IMR-90 (cell line): ENCODE measurements at regions not wholly inside any gene's neighbourhood (a gene's known extent, or its start where the extent isn't known, plus 50 kb on each side); places are given as distances from the start of the nearest gene placed in this dataset.

Experiments
- ATAC-seq: fragments of 200-7000 bp; cut with Tn5 transposase; 2 replicates; pipeline ENCODE4 v1.9.1; 2020; ENCODE audit warnings: low read depth, mild to moderate bottlenecking, moderate library complexity
- BruUV-seq: library from RNA; stranded (reverse); fragments of 400-500 nt; replicated peaks from 2 replicates; lab custom pipeline; 2021; lab: Mats Ljungman, UMichigan
- CTCF ChIA-PET: fragments of 300-600 bp; formaldehyde crosslinking; extraction: SDS; loops from one replicate; lab custom pipeline; 2021; ENCODE audit warnings: antibody characterized with exemption; lab: Yijun Ruan, JAX
- POLR2A ChIA-PET: fragments of 300-600 bp; sonication (Branson Sonifier 250); formaldehyde crosslinking; loops from one replicate; lab custom pipeline; 2022; ENCODE audit warnings: antibody characterized with exemption; ENCODE audit not compliant: unreplicated experiment; lab: Charles Lee
- DNase-seq: peaks from one replicate; pipeline ENCODE4 v3.0.0; 2013
- H2AFZ ChIP-seq: replicated peaks from 2 replicates; pipeline ENCODE3; 2013; ENCODE audit warnings: low read length, mild to moderate bottlenecking; ENCODE audit not compliant: poor library complexity
- H2AK5ac ChIP-seq: 2 replicates; pipeline ENCODE4 v1.6.1; 2013; ENCODE audit warnings: low read depth, low read length, inconsistent platforms
- H2AK9ac ChIP-seq: replicated peaks from 2 replicates; pipeline ENCODE3; 2013; ENCODE audit warnings: mild to moderate bottlenecking, low read depth, low read length, moderate library complexity; ENCODE audit not compliant: poor library complexity
- H2BK120ac ChIP-seq: 2 replicates; pipeline ENCODE4 v1.6.1; 2013; ENCODE audit warnings: low read depth, low read length, inconsistent platforms
- H2BK15ac ChIP-seq: 3 replicates; pipeline ENCODE4 v1.6.1; 2013; ENCODE audit warnings: low read depth, low read length, inconsistent platforms
- H2BK20ac ChIP-seq: 2 replicates; pipeline ENCODE4 v1.6.1; 2013; ENCODE audit warnings: low read depth, mild to moderate bottlenecking, inconsistent platforms, low read length, moderate library complexity
- H2BK5ac ChIP-seq: 2 replicates; pipeline ENCODE4 v1.6.1; 2013; ENCODE audit warnings: mild to moderate bottlenecking, low read depth, low read length, inconsistent platforms; ENCODE audit not compliant: poor library complexity, severe bottlenecking
- H3K14ac ChIP-seq: replicated peaks from 2 replicates; pipeline ENCODE4 v1.6.1; 2013; ENCODE audit warnings: low read depth, low read length, inconsistent platforms
- H3K18ac ChIP-seq: 2 replicates; pipeline ENCODE4 v1.6.1; 2013; ENCODE audit warnings: low read depth, low read length, control low read depth
- H3K23ac ChIP-seq: 2 replicates; pipeline ENCODE4 v1.6.1; 2013; ENCODE audit warnings: low read depth, low read length, inconsistent platforms
- H3K27ac ChIP-seq: 2 replicates; pipeline ENCODE4 v1.5.1; 2013; ENCODE audit warnings: mild to moderate bottlenecking, control low read depth, low read length; ENCODE audit not compliant: insufficient read depth
- H3K27me3 ChIP-seq: 2 replicates; pipeline ENCODE4 v1.6.1; 2013; ENCODE audit warnings: low read length; ENCODE audit not compliant: control insufficient read depth, insufficient read depth
- H3K36me3 ChIP-seq: 2 replicates; pipeline ENCODE4 v1.6.1; 2013; ENCODE audit warnings: low read length, mixed read lengths; ENCODE audit not compliant: control insufficient read depth, insufficient read depth
- H3K4ac ChIP-seq: 2 replicates; pipeline ENCODE4 v1.6.1; 2013; ENCODE audit warnings: low read depth, low read length, inconsistent platforms
- H3K4me1 ChIP-seq: 2 replicates; pipeline ENCODE4 v1.6.1; 2013; ENCODE audit warnings: low read length, mixed read lengths; ENCODE audit not compliant: control insufficient read depth, insufficient read depth
- H3K4me2 ChIP-seq: 2 replicates; pipeline ENCODE4 v1.6.1; 2013; ENCODE audit warnings: low read depth, mild to moderate bottlenecking, control low read depth, low read length, moderate library complexity
- H3K4me3 ChIP-seq: 2 replicates; pipeline ENCODE4 v1.5.1; 2013; ENCODE audit warnings: low read depth, mild to moderate bottlenecking, control low read depth, low read length, moderate library complexity; ENCODE audit not compliant: insufficient read depth
- H3K56ac ChIP-seq: 2 replicates; pipeline ENCODE4 v1.6.1; 2013; ENCODE audit warnings: low read length, inconsistent platforms; ENCODE audit not compliant: insufficient read depth; ENCODE audit errors: extremely low read depth
- H3K79me1 ChIP-seq, 2 experiments: 2 replicates each; pipeline ENCODE4 v1.6.1; 2013; ENCODE audit warnings: low read length in 2 of 2, inconsistent platforms in 1 of 2, low read depth in 1 of 2
- H3K9ac ChIP-seq: 2 replicates; pipeline ENCODE4 v1.6.1; 2013; ENCODE audit warnings: low read depth, low read length, control low read depth
- H3K9me1 ChIP-seq: 2 replicates; pipeline ENCODE4 v1.6.1; 2013; ENCODE audit warnings: low read length, inconsistent platforms; ENCODE audit not compliant: insufficient read depth
- H3K9me3 ChIP-seq: 2 replicates; pipeline ENCODE4 v1.6.1; 2013; ENCODE audit warnings: low read length; ENCODE audit not compliant: control insufficient read depth, insufficient read depth
- H4K20me1 ChIP-seq: 2 replicates; pipeline ENCODE4 v1.6.1; 2013; ENCODE audit warnings: low read length, inconsistent platforms; ENCODE audit not compliant: insufficient read depth
- H4K5ac ChIP-seq: 2 replicates; pipeline ENCODE4 v1.6.1; 2013; ENCODE audit warnings: mild to moderate bottlenecking, low read depth, low read length, control low read depth
- H4K8ac ChIP-seq, 2 experiments: 2 replicates each; pipeline ENCODE4 v1.6.1; 2013; ENCODE audit warnings: low read depth in 2 of 2, low read length in 2 of 2, control low read depth in 1 of 2, inconsistent platforms in 1 of 2
- H4K91ac ChIP-seq: 2 replicates; pipeline ENCODE4 v1.6.1; 2013; ENCODE audit warnings: low read depth, low read length, inconsistent platforms; ENCODE audit not compliant: insufficient read depth
- BHLHE40 ChIP-seq: fragments of 150-350 bp; IDR thresholded peaks from 2 replicates; pipeline ENCODE4 v1.6.1; 2016; ENCODE audit warnings: mild to moderate bottlenecking, low read depth, low read length
- CHD1 ChIP-seq: IDR thresholded peaks from 2 replicates; pipeline ENCODE4 v1.6.1; 2012; ENCODE audit warnings: low read depth, low read length, improper control_type of control experiment
- MAFK ChIP-seq: IDR thresholded peaks from 2 replicates; pipeline ENCODE4 v1.6.1; 2012; ENCODE audit warnings: low read depth, low read length, improper control_type of control experiment
- NFE2L2 ChIP-seq: fragments of 150-350 bp; IDR thresholded peaks from 2 replicates; pipeline ENCODE4 v1.6.1; 2016; ENCODE audit warnings: low read depth, mild to moderate bottlenecking, low read length
- POLR2A ChIP-seq: IDR thresholded peaks from 2 replicates; pipeline ENCODE4 v1.6.1; 2012; ENCODE audit warnings: mild to moderate bottlenecking, low read depth, low read length
- RAD21 ChIP-seq: IDR thresholded peaks from 2 replicates; pipeline ENCODE4 v1.6.1; 2012; ENCODE audit warnings: low read length, improper control_type of control experiment
- RCOR1 ChIP-seq: IDR thresholded peaks from 2 replicates; pipeline ENCODE4 v1.6.1; 2012; ENCODE audit warnings: mild to moderate bottlenecking, low read length, improper control_type of control experiment; ENCODE audit not compliant: insufficient replicate concordance
- USF2 ChIP-seq: fragments of 150-350 bp; IDR thresholded peaks from 2 replicates; pipeline ENCODE4 v1.6.1; 2017; ENCODE audit warnings: mild to moderate bottlenecking, antibody characterized with exemption, low read length, low read depth
- WGBS, 2 experiments: methylation state at CpG; one replicate each; pipeline versions ENCODE4 v1.1.5 to v1.1.7; 2013; ENCODE audit warnings: missing lambda C conversion rate in 2 of 2; ENCODE audit not compliant: insufficient read length in 1 of 2; ENCODE audit errors: extremely low coverage in 2 of 2; 5-methylcytosine and 5-hydroxymethylcytosine counted together
- dilution Hi-C: fragments of 300-500 bp; cut with HindIII; formaldehyde crosslinking; loops from one replicate; pipeline ENCODE4 v1.14.3; 2018; ENCODE audit warnings: low sequenced_read_pairs; ENCODE audit not compliant: unreplicated experiment
- in situ Hi-C: fragments of 300-500 bp; cut with MboI; formaldehyde crosslinking; loops from 3 replicates; pipeline ENCODE4 v1.14.3; 2019; ENCODE audit warnings: low sequenced_read_pairs, inconsistent platforms, mixed read lengths
- intact Hi-C: fragments of 100-400 bp; cut with micrococcal nuclease; formaldehyde crosslinking; loops from 2 replicates; pipeline ENCODE4 v1.10.0; 2022

- Histone ChIP-seq H3K4ac (no peak overlapping the region), H2AK5ac (no peak overlapping the region), H3K4me3 (no peak overlapping the region), H2BK20ac (no peak overlapping the region), H3K4me1 (no peaks in the 10 kb centered on the region), H4K8ac (no peak overlapping the region), H3K56ac (no peak overlapping the region), H3K9me3 (no peaks in the 10 kb centered on the region), H3K9ac (no peak overlapping the region), H3K9me1 (no peaks in the 10 kb centered on the region), H4K5ac (no peak overlapping the region), H3K14ac (no peak overlapping the region), H3K4me2 (no peak overlapping the region), H2BK120ac (no peak overlapping the region), H2AFZ (no peak overlapping the region), H3K27ac (no peak overlapping the region), H3K27me3 (no peaks in the 10 kb centered on the region), H4K91ac (no peak overlapping the region), H2BK5ac (no peak overlapping the region), H3K79me1 (no peaks in the 10 kb centered on the region), H4K20me1 (no peaks in the 10 kb centered on the region), H2BK15ac (no peak overlapping the region), H2AK9ac (no peak overlapping the region), H3K23ac (no peak overlapping the region), H3K36me3 (no peaks in the 10 kb centered on the region), H3K18ac (no peak overlapping the region)
- POLR2A ChIA-PET, result no interaction called here
- DNase-seq, result no peak
- TF ChIP-seq USF2 (no peak), BHLHE40 (no peak), NFE2L2 (no peak), MAFK (no peak), RAD21 (no peak), RCOR1 (no peak), POLR2A (no peak), CHD1 (no peak)
- dilution Hi-C loops (no loop called here), in situ Hi-C loops (no loop called here), intact Hi-C loops (no loop called here)
- ATAC-seq, result no peak
- WGBS, 2 experiments, result no CpG with 5 or more reads among the region's 4 CpGs
- CTCF ChIA-PET, result no interaction called here
- no TSS peak for BruUV-seq
These were observed 1216.6 kb upstream of the PIK3C3 start for GRCh38 chr18:40738321-40738880.
